WTC11 (cell line): ENCODE measurements at regions not wholly inside any gene's neighbourhood (a gene's known extent, or its start where the extent isn't known, plus 50 kb on each side); places are given as distances from the start of the nearest gene placed in this dataset.

ENCODE experiments used
- ATAC-seq: fragments of 200-7000 bp; cut with Tn5 transposase; 2 replicates; pipeline ENCODE4 v1.10.0; 2021; ENCODE audit warnings: mild to moderate bottlenecking, moderate library complexity
- CTCF ChIA-PET: fragments of 300-600 bp; sonication (Branson Sonifier 250); formaldehyde crosslinking; loops from one replicate; lab custom pipeline; 2021; ENCODE audit warnings: antibody characterized with exemption; lab: Charles Lee
- POLR2A ChIA-PET: fragments of 350-600 bp; sonication (Branson Sonifier 250); formaldehyde crosslinking; loops from one replicate; lab custom pipeline; 2021; ENCODE audit warnings: antibody characterized with exemption; lab: Charles Lee
- DNase-seq: peaks from one replicate; pipeline ENCODE4 v3.0.0; 2021; ENCODE audit warnings: low spot score
- H3K27ac Mint-ChIP-seq: 2 replicates; pipeline ENCODE4 v1.8.0; 2021; ENCODE audit warnings: mixed read lengths
- H3K27me3 Mint-ChIP-seq: 2 replicates; pipeline ENCODE4 v1.8.0; 2021; ENCODE audit warnings: low read depth, mild to moderate bottlenecking, moderate library complexity, mixed read lengths
- H3K36me3 Mint-ChIP-seq: 2 replicates; pipeline ENCODE4 v1.8.0; 2021; ENCODE audit warnings: mixed read lengths
- H3K4me1 Mint-ChIP-seq: 2 replicates; pipeline ENCODE4 v1.8.0; 2022; ENCODE audit warnings: mixed read lengths
- H3K4me3 Mint-ChIP-seq: 2 replicates; pipeline ENCODE4 v1.8.0; 2021; ENCODE audit warnings: mild to moderate bottlenecking, moderate library complexity, mixed read lengths
- H3K9me3 Mint-ChIP-seq: 2 replicates; pipeline ENCODE4 v1.8.0; 2021; ENCODE audit warnings: mixed read lengths
- CBFB ChIP-seq: sonication (generic); formaldehyde crosslinking; IDR thresholded peaks from 2 replicates; pipeline ENCODE4 v1.8.1; 2022; ENCODE audit warnings: mild to moderate bottlenecking, low read depth, missing genetic modification reagents
- GTF2I ChIP-seq: fragments of 250-450 bp; sonication (Bioruptor Pico); conservative IDR thresholded peaks from 2 replicates; pipeline ENCODE4 v1.4.0; 2021; ENCODE audit warnings: mild to moderate bottlenecking
- JAZF1 ChIP-seq: fragments of 250-450 bp; sonication (Bioruptor Pico); IDR thresholded peaks from 2 replicates; pipeline ENCODE4 v1.9.0; 2021; ENCODE audit warnings: moderate library complexity, mild to moderate bottlenecking, inconsistent platforms
- MYBL2 ChIP-seq: sonication (generic); formaldehyde crosslinking; IDR thresholded peaks from 2 replicates; pipeline ENCODE4 v1.8.1; 2023; ENCODE audit warnings: mild to moderate bottlenecking, moderate library complexity, missing genetic modification reagents
- NFE2L1 ChIP-seq: sonication (generic); formaldehyde crosslinking; IDR thresholded peaks from 2 replicates; pipeline ENCODE4 v1.8.1; 2023; ENCODE audit warnings: missing genetic modification reagents
- NFYB ChIP-seq: sonication (generic); formaldehyde crosslinking; conservative IDR thresholded peaks from 2 replicates; pipeline ENCODE4 v1.8.0; 2022; ENCODE audit warnings: low read depth, missing genetic modification reagents
- PRRX2 ChIP-seq: fragments of 250-450 bp; sonication (Bioruptor Pico); IDR thresholded peaks from 2 replicates; pipeline ENCODE4 v1.8.0; 2021; ENCODE audit warnings: mild to moderate bottlenecking
- ZNF263 ChIP-seq: sonication (generic); formaldehyde crosslinking; IDR thresholded peaks from 2 replicates; pipeline ENCODE4 v1.8.1; 2022; ENCODE audit warnings: low read depth, mild to moderate bottlenecking, moderate library complexity, missing genetic modification reagents
- ZNF416 ChIP-seq: fragments of 250-450 bp; sonication (Bioruptor Pico); IDR thresholded peaks from 2 replicates; pipeline ENCODE4 v1.9.0; 2021; ENCODE audit warnings: mild to moderate bottlenecking, inconsistent platforms
- ZNF423 ChIP-seq: fragments of 250-450 bp; sonication (Bioruptor Pico); IDR thresholded peaks from 2 replicates; pipeline ENCODE4 v2.1.2; 2022; ENCODE audit warnings: mild to moderate bottlenecking, moderate library complexity
- ZNF671 ChIP-seq: fragments of 250-450 bp; sonication (Bioruptor Pico); IDR thresholded peaks from 2 replicates; pipeline ENCODE4 v1.8.0; 2021; ENCODE audit warnings: mild to moderate bottlenecking
- TF ChIP-seq, protein P1 (sequence below): sonication (generic); formaldehyde crosslinking; IDR thresholded peaks from 2 replicates; pipeline ENCODE4 v1.8.0; 2022; ENCODE audit warnings: mild to moderate bottlenecking, missing genetic modification reagents
- TF ChIP-seq, protein P2 (sequence below): fragments of 250-450 bp; sonication (Bioruptor Pico); conservative IDR thresholded peaks from 2 replicates; pipeline ENCODE4 v1.9.0; 2021; ENCODE audit warnings: mild to moderate bottlenecking
- TF ChIP-seq, protein P3 (sequence below): sonication (generic); formaldehyde crosslinking; IDR thresholded peaks from 2 replicates; pipeline ENCODE4 v1.8.0; 2022; ENCODE audit warnings: mild to moderate bottlenecking, missing genetic modification reagents
- TF ChIP-seq, protein P4 (sequence below): sonication (generic); formaldehyde crosslinking; IDR thresholded peaks from 2 replicates; pipeline ENCODE4 v1.8.0; 2023; ENCODE audit warnings: missing genetic modification reagents, mild to moderate bottlenecking, borderline replicate concordance

DNA sequence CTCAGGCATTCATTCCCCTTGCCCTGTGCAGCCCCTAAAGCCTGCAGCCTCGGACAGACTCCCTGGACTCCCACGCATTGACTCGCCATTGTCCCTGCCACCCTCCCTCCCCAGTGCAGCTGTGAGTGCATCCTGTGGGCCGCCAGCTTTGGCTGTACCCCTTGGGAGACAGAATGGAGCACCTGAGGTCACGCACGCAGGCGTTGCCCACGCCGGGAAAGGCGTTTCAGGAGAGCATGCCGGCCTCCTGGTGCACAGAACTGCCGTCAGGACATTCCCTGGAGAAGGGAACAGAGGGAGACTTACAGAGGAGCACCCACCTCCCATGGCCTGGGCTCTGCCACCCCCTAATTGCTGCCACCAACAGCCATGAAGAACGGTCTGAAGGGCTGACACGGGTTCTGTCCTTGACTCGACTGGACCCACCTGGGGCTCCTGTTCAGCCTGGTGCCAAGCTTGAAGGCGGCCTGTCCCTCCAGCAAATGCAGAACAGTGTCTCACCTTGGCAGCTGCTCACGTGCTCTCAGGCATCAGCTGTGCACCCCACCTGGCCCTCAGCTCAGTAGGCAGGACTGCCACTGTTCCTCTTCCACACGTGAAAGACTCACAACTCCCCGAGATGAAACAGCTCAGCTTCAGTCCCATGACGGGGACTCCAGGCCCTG is 503.8 kb downstream of the BRD1 start:
- ATAC-seq: no peak
- no peak for TF ChIP-seq NFYB (CRISPR knock-in tag)
- TF ChIP-seq CBFB (CRISPR knock-in tag): no peak
- no peak for TF ChIP-seq GTF2I (CRISPR knock-in tag)
- TF ChIP-seq, protein P1, sequence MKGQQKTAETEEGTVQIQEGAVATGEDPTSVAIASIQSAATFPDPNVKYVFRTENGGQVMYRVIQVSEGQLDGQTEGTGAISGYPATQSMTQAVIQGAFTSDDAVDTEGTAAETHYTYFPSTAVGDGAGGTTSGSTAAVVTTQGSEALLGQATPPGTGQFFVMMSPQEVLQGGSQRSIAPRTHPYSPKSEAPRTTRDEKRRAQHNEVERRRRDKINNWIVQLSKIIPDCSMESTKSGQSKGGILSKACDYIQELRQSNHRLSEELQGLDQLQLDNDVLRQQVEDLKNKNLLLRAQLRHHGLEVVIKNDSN (CRISPR knock-in tag): no peak
- TF ChIP-seq ZNF671 (CRISPR knock-in tag): no peak
- no peak for TF ChIP-seq ZNF416 (CRISPR knock-in tag)
- TF ChIP-seq JAZF1 (CRISPR knock-in tag): no peak
- TF ChIP-seq MYBL2 (CRISPR knock-in tag): no peak
- no peaks in the 10 kb centered on the region for H3K27me3 Mint-ChIP-seq
- CTCF ChIA-PET: interaction anchor here (1.2 kb wide), 1 partner anchor 309 kb away, joined by 3 read pairs; no protein-coding TSS in a partner anchor
- no peak overlapping the region for H3K27ac Mint-ChIP-seq
- no peaks in the 10 kb centered on the region for H3K36me3 Mint-ChIP-seq
- no peak overlapping the region for H3K4me3 Mint-ChIP-seq
- H3K4me1 Mint-ChIP-seq: no peaks in the 10 kb centered on the region
- POLR2A ChIA-PET: no interaction called here
- no peak for DNase-seq
- H3K9me3 Mint-ChIP-seq: peaks cover 8% of the 10 kb centered on the region; the same call in 1 of the 2 replicates

DNA sequence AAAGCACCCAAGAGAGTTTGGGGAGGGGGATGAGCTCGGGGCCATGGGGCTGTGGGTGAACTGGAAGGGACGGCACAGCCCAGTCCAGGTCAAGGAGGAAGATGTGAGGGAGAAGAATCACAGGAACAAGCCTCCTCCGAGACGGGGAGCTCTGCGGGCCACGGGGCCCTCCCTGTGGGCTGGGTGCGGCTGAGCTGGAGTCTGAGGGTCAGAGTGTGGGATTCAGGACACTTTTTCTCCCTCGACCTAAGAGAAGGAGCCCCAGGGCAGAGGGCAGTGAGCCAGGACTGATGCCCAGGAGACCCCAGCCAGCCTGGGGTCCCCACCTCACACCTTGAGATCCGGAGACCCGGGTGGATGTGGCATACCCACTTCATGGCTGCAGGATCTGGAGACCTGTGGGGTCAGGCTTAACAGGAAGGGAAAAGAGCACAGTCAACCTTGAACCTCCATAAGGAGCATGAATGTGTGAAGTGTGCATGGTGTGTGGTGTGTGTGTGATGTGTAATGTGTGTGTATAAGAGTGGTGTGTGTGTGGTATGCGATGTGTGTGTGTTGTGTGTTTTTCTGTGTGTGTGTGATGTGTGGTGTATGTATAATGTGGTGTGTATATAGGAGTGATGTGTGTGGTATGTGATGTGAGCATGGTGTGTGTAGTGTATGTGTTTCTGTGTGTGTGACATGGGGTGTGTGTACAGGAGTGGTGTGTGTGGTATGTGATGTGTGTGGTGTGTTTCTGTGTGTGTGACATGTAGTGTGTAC is 504.6 kb downstream of the BRD1 start:
- no peak for ATAC-seq
- Mint-ChIP-seq H3K9me3 (peaks cover 8% of the 10 kb centered on the region; the same call in 1 of the 2 replicates), H3K27me3 (no peaks in the 10 kb centered on the region), H3K4me1 (no peaks in the 10 kb centered on the region), H3K27ac (no peak overlapping the region), H3K36me3 (no peaks in the 10 kb centered on the region), H3K4me3 (no peak overlapping the region)
- no peak for DNase-seq
- ChIA-PET CTCF (interaction anchor here (1.2 to 2.3 kb wide), 4 partner anchors 18 to 355 kb away, joined by 3 to 10 read pairs (median 4); no protein-coding TSS in a partner anchor), POLR2A (no interaction called here)
- TF ChIP-seq ZNF423 (CRISPR knock-in tag) (no peak), NFE2L1 (CRISPR knock-in tag) (no peak), ZNF263 (no peak), MYBL2 (CRISPR knock-in tag) (no peak), PRRX2 (CRISPR knock-in tag) (no peak)
- TF ChIP-seq, protein P2, sequence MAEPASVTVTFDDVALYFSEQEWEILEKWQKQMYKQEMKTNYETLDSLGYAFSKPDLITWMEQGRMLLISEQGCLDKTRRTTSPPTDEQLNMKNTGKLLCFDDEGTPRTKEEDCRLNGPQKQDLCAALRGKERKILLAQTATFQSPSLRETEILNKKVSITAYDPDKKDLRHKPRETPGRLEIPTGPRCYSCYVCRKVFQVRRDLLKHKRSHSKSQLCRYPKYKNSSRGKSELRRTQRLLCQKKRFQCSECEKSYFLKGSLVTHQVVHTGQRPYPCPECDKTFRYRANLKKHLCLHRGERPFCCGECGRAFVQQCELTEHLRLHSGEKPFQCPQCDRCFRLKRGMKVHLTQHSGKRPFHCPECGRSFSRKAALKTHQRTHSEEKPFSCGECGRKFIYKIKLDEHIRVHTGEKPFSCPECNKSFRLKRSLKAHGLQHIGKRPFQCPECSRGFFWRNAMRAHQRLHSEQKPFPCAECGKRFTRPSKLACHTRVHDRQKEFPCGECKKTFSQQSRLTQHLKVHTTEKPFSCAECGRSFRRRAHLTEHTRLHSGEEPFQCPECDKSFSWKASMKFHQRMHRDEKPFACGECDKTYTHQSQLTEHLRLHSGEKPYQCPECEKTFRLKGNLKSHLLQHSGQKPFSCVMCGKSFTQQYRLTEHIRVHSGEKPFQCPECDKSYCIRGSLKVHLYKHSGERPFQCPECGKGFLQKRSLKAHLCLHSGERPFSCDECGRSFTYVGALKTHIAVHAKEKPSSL (CRISPR knock-in tag): no peak

DNA sequence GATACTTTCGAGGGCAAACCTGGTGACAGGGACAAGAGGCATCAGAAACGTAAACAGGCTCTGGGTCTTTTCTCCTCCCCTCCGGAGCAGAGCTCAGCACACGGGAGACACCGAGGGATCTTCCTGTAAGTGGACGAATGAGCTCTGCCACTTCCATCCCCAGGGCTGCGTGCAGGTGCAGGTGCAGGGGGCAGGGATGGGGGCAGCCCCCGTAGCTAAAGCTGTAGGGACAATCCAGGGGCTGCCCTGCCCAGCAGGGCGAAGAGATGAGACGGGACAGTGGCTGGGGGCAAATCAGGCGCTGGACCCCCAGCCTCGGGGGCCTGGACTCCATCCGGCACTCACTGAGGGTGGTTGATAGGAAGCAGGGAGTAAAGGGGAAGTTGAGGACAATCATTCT is 505.4 kb downstream of the BRD1 start:
- no peaks in the 10 kb centered on the region for H3K36me3 Mint-ChIP-seq
- H3K4me3 Mint-ChIP-seq: no peak overlapping the region
- H3K27me3 Mint-ChIP-seq: no peaks in the 10 kb centered on the region
- no peak for ATAC-seq
- TF ChIP-seq, protein P3, sequence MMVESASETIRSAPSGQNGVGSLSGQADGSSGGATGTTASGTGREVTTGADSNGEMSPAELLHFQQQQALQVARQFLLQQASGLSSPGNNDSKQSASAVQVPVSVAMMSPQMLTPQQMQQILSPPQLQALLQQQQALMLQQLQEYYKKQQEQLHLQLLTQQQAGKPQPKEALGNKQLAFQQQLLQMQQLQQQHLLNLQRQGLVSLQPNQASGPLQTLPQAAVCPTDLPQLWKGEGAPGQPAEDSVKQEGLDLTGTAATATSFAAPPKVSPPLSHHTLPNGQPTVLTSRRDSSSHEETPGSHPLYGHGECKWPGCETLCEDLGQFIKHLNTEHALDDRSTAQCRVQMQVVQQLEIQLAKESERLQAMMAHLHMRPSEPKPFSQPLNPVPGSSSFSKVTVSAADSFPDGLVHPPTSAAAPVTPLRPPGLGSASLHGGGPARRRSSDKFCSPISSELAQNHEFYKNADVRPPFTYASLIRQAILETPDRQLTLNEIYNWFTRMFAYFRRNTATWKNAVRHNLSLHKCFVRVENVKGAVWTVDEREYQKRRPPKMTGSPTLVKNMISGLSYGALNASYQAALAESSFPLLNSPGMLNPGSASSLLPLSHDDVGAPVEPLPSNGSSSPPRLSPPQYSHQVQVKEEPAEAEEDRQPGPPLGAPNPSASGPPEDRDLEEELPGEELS (CRISPR knock-in tag): no peak
- TF ChIP-seq, protein P4, sequence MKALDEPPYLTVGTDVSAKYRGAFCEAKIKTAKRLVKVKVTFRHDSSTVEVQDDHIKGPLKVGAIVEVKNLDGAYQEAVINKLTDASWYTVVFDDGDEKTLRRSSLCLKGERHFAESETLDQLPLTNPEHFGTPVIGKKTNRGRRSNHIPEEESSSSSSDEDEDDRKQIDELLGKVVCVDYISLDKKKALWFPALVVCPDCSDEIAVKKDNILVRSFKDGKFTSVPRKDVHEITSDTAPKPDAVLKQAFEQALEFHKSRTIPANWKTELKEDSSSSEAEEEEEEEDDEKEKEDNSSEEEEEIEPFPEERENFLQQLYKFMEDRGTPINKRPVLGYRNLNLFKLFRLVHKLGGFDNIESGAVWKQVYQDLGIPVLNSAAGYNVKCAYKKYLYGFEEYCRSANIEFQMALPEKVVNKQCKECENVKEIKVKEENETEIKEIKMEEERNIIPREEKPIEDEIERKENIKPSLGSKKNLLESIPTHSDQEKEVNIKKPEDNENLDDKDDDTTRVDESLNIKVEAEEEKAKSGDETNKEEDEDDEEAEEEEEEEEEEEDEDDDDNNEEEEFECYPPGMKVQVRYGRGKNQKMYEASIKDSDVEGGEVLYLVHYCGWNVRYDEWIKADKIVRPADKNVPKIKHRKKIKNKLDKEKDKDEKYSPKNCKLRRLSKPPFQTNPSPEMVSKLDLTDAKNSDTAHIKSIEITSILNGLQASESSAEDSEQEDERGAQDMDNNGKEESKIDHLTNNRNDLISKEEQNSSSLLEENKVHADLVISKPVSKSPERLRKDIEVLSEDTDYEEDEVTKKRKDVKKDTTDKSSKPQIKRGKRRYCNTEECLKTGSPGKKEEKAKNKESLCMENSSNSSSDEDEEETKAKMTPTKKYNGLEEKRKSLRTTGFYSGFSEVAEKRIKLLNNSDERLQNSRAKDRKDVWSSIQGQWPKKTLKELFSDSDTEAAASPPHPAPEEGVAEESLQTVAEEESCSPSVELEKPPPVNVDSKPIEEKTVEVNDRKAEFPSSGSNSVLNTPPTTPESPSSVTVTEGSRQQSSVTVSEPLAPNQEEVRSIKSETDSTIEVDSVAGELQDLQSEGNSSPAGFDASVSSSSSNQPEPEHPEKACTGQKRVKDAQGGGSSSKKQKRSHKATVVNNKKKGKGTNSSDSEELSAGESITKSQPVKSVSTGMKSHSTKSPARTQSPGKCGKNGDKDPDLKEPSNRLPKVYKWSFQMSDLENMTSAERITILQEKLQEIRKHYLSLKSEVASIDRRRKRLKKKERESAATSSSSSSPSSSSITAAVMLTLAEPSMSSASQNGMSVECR (CRISPR knock-in tag): no peak
- POLR2A ChIA-PET: no interaction called here
- no peak overlapping the region for H3K27ac Mint-ChIP-seq
- DNase-seq: no peak
- H3K4me1 Mint-ChIP-seq: no peaks in the 10 kb centered on the region
- CTCF ChIA-PET: interaction anchor here (1.2 to 2.3 kb wide), 4 partner anchors 17 to 354 kb away, joined by 3 to 10 read pairs (median 4); no protein-coding TSS in a partner anchor
- H3K9me3 Mint-ChIP-seq: peaks cover 7% of the 10 kb centered on the region; the same call in 1 of the 2 replicates
